Caco-2 (cell line): ENCODE measurements at regions not wholly inside any gene's neighbourhood (a gene's known extent, or its start where the extent isn't known, plus 50 kb on each side); places are given as distances from the start of the nearest gene placed in this dataset.

ENCODE experiments used
- BruUV-seq: library from RNA; stranded (reverse); fragments of 400-500 nt; replicated peaks from 2 replicates; lab custom pipeline; 2021; lab: Mats Ljungman, UMichigan
- CTCF ChIA-PET: fragments of 300-600 bp; sonication (Branson Sonifier 250); formaldehyde crosslinking; loops from one replicate; lab custom pipeline; 2022; ENCODE audit warnings: antibody characterized with exemption; lab: Charles Lee
- POLR2A ChIA-PET: fragments of 300-600 bp; sonication (Branson Sonifier 250); formaldehyde crosslinking; loops from one replicate; lab custom pipeline; 2022; ENCODE audit warnings: antibody characterized with exemption; lab: Charles Lee
- DNase-seq, 2 experiments: peaks; one replicate each; pipeline versions ENCODE4 v3.0.0 to v3.0.0-alpha.2; 2020 to 2022
- H3K27me3 ChIP-seq: replicated peaks from 2 replicates; pipeline ENCODE4 v1.6.0; 2011; ENCODE audit warnings: low read length; ENCODE audit not compliant: control insufficient read depth, insufficient read depth
- H3K36me3 ChIP-seq: 2 replicates; pipeline ENCODE4 v1.5.1; 2011; ENCODE audit warnings: low read length; ENCODE audit not compliant: control insufficient read depth, insufficient read depth
- H3K4me1 ChIP-seq: fragments of 250-450 bp; sonication (Bioruptor Pico); 2 replicates; pipeline ENCODE4 v1.5.1; 2020; ENCODE audit warnings: mild to moderate bottlenecking
- H3K4me3 ChIP-seq: 2 replicates; pipeline ENCODE4 v1.5.1; 2011; ENCODE audit warnings: low read depth, mild to moderate bottlenecking, control low read depth, low read length
- H3K9me3 ChIP-seq: fragments of 250-450 bp; sonication (Bioruptor Pico); 2 replicates; pipeline ENCODE4 v1.5.1; 2020; ENCODE audit warnings: mild to moderate bottlenecking, moderate library complexity
- H3K27ac Mint-ChIP-seq: one replicate; pipeline ENCODE4 v1.8.0; 2022; ENCODE audit warnings: mixed read lengths; ENCODE audit not compliant: unreplicated experiment
- H3K27me3 Mint-ChIP-seq: one replicate; pipeline ENCODE4 v1.8.0; 2022; ENCODE audit warnings: mixed read lengths; ENCODE audit not compliant: insufficient read depth, unreplicated experiment
- H3K36me3 Mint-ChIP-seq: one replicate; pipeline ENCODE4 v1.8.0; 2022; ENCODE audit warnings: mild to moderate bottlenecking, mixed read lengths; ENCODE audit not compliant: insufficient read depth, unreplicated experiment
- H3K4me1 Mint-ChIP-seq: one replicate; pipeline ENCODE4 v1.8.0; 2022; ENCODE audit warnings: low read depth, mixed read lengths; ENCODE audit not compliant: unreplicated experiment
- H3K4me3 Mint-ChIP-seq: one replicate; pipeline ENCODE4 v1.8.0; 2022; ENCODE audit warnings: mild to moderate bottlenecking, moderate library complexity, mixed read lengths; ENCODE audit not compliant: unreplicated experiment
- H3K9me3 Mint-ChIP-seq: one replicate; pipeline ENCODE4 v1.8.0; 2022; ENCODE audit warnings: mixed read lengths; ENCODE audit not compliant: unreplicated experiment
- intact Hi-C: fragments of 100-400 bp; cut with micrococcal nuclease; formaldehyde crosslinking; loops from one replicate; pipeline ENCODE4 v1.10.0; 2022; ENCODE audit not compliant: unreplicated experiment
- TF ChIP-seq, protein P1 (sequence below), 2 experiments: fragments of 200-600 bp in 1 of 2; IDR thresholded peaks; 1 replicate in 1 of 2; 2 replicates in 1 of 2; pipeline versions ENCODE4 v1.5.1 to v1.8.0; 2011 to 2022; ENCODE audit warnings: antibody characterized with exemption in 1 of 2, control low read depth in 1 of 2, inconsistent platforms in 1 of 2, low read depth in 1 of 2, low read length in 1 of 2, mild to moderate bottlenecking in 1 of 2, moderate library complexity in 1 of 2; ENCODE audit not compliant: insufficient read depth in 1 of 2, severe bottlenecking in 1 of 2, unreplicated experiment in 1 of 2

- Mint-ChIP-seq H3K4me1 (no peaks in the 10 kb centered on the region), H3K4me3 (no peak overlapping the region), H3K27ac (no peak overlapping the region), H3K36me3 (no peaks in the 10 kb centered on the region), H3K9me3 (no peaks in the 10 kb centered on the region), H3K27me3 (no peaks in the 10 kb centered on the region)
- H3K4me1 ChIP-seq = peaks cover 14% of the 10 kb centered on the region
- CTCF ChIA-PET = interaction anchor here (0.6 kb wide), 1 partner anchor 447 kb away, joined by 3 read pairs; no protein-coding TSS in a partner anchor
- no peaks in the 10 kb centered on the region for H3K9me3 ChIP-seq
- no peaks in the 10 kb centered on the region for H3K27me3 ChIP-seq
- POLR2A ChIA-PET = interaction anchor here (0.6 kb wide), 2 partner anchors 539 to 563 kb away, joined by 3 to 5 read pairs; partner anchors contain the start of gene BRIX1
- BruUV-seq = no TSS peak
- no peak for DNase-seq
- TF ChIP-seq, protein P1, sequence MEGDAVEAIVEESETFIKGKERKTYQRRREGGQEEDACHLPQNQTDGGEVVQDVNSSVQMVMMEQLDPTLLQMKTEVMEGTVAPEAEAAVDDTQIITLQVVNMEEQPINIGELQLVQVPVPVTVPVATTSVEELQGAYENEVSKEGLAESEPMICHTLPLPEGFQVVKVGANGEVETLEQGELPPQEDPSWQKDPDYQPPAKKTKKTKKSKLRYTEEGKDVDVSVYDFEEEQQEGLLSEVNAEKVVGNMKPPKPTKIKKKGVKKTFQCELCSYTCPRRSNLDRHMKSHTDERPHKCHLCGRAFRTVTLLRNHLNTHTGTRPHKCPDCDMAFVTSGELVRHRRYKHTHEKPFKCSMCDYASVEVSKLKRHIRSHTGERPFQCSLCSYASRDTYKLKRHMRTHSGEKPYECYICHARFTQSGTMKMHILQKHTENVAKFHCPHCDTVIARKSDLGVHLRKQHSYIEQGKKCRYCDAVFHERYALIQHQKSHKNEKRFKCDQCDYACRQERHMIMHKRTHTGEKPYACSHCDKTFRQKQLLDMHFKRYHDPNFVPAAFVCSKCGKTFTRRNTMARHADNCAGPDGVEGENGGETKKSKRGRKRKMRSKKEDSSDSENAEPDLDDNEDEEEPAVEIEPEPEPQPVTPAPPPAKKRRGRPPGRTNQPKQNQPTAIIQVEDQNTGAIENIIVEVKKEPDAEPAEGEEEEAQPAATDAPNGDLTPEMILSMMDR (IDR thresholded peaks at IDR 0.05; ENCODE audit: insufficient read depth in 1 of 2, low read depth in 1 of 2, low read length in 1 of 2, severe bottlenecking in 1 of 2, unreplicated experiment in 1 of 2) = no peak
- intact Hi-C loops = no loop called here
- no peaks in the 10 kb centered on the region for H3K36me3 ChIP-seq
- H3K4me3 ChIP-seq = no peak overlapping the region
Measured at GRCh38 chr5:35478856-35479682, 138.6 kb upstream of the SPEF2 start.

DNA sequence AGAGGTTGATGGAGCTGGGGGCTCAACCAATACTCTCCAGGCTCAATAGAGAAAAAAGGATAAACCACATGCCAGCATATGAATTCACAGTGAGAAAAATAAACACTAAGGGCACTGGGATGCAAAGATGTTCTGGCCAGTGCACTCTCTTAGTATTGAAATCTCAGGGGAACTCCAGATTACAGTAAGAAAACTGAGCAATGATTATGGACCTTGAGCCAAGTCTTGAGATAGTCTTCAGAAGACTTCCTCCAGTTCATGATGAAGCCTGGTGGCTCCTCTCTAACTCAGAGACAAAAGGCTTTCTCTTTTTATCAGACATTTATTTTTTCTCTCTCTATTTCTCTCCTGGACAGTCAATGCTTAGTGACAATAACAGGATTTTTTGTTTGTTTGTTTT is 139.8 kb upstream of the SPEF2 start:
- no peaks in the 10 kb centered on the region for H3K36me3 ChIP-seq
- TF ChIP-seq, protein P1 (IDR thresholded peaks at IDR 0.05; ENCODE audit: insufficient read depth in 1 of 2, low read depth in 1 of 2, low read length in 1 of 2, severe bottlenecking in 1 of 2, unreplicated experiment in 1 of 2) = no peak
- intact Hi-C loops = no loop called here
- no peaks in the 10 kb centered on the region for H3K9me3 ChIP-seq
- no peaks in the 10 kb centered on the region for H3K9me3 Mint-ChIP-seq
- H3K27me3 Mint-ChIP-seq = no peaks in the 10 kb centered on the region
- no peaks in the 10 kb centered on the region for H3K36me3 Mint-ChIP-seq
- no TSS peak for BruUV-seq
- no peaks in the 10 kb centered on the region for H3K27me3 ChIP-seq
- no peak for DNase-seq
- POLR2A ChIA-PET = no interaction called here
- CTCF ChIA-PET = no interaction called here
- no peak overlapping the region for H3K4me3 ChIP-seq
- no peak overlapping the region for H3K4me3 Mint-ChIP-seq
- H3K4me1 Mint-ChIP-seq = no peaks in the 10 kb centered on the region
- no peak overlapping the region for H3K27ac Mint-ChIP-seq
- peaks cover 8% of the 10 kb centered on the region; the same call in 1 of the 2 replicates for H3K4me1 ChIP-seq

DNA sequence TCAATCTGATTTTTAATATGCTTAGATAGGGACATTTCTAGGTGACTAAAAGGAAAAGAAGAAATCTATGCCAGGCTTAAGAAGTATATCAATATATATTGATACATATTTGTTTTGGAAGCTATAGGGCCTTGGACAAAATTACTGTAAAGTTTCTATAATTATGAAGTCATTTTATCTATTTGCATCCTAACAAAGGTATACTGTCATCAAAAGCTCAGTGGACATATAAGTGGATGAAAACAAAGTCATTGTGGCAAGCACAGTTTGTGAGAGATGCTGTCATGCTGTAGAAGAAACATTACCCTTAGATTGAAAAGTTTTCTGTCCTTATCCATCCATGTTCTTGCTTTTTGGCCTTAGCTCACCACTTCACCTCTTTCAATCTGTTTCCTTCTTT is 140.3 kb upstream of the SPEF2 start:
- Mint-ChIP-seq H3K27ac (no peak overlapping the region), H3K36me3 (no peaks in the 10 kb centered on the region), H3K9me3 (no peaks in the 10 kb centered on the region), H3K27me3 (no peaks in the 10 kb centered on the region), H3K4me1 (no peaks in the 10 kb centered on the region), H3K4me3 (no peak overlapping the region)
- intact Hi-C loops = no loop called here
- BruUV-seq = no TSS peak
- H3K9me3 ChIP-seq = no peaks in the 10 kb centered on the region
- peaks cover 8% of the 10 kb centered on the region; the same call in 1 of the 2 replicates for H3K4me1 ChIP-seq
- POLR2A ChIA-PET = no interaction called here
- TF ChIP-seq, protein P1 (IDR thresholded peaks at IDR 0.05; ENCODE audit: insufficient read depth in 1 of 2, low read depth in 1 of 2, low read length in 1 of 2, severe bottlenecking in 1 of 2, unreplicated experiment in 1 of 2) = no peak
- no peaks in the 10 kb centered on the region for H3K27me3 ChIP-seq
- no peak overlapping the region for H3K4me3 ChIP-seq
- H3K36me3 ChIP-seq = no peaks in the 10 kb centered on the region
- DNase-seq = no peak
- CTCF ChIA-PET = no interaction called here
